Duodenal mucosa (tissue), 2 donors: ENCODE measurements at regions not wholly inside any gene's neighbourhood (a gene's known extent, or its start where the extent isn't known, plus 50 kb on each side); places are given as distances from the start of the nearest gene placed in this dataset.

Experiments
- H3K27ac ChIP-seq: one replicate; pipeline ENCODE4 v1.7.0; 2013; ENCODE audit warnings: low read depth, low read length
- H3K27me3 ChIP-seq, 2 donors: one replicate each; pipeline ENCODE4 v1.7.0; 2013; ENCODE audit warnings: low read length in 2 of 2, control low read depth in 1 of 2; ENCODE audit not compliant: insufficient read depth in 2 of 2, control insufficient read depth in 1 of 2
- H3K36me3 ChIP-seq, 2 donors: one replicate each; pipeline ENCODE4 v1.7.0; 2013; ENCODE audit warnings: low read length in 2 of 2, control low read depth in 1 of 2; ENCODE audit not compliant: insufficient read depth in 2 of 2, control insufficient read depth in 1 of 2
- H3K4me1 ChIP-seq, 2 donors: one replicate each; pipeline ENCODE4 v1.7.0; 2013; ENCODE audit warnings: low read length in 2 of 2, control low read depth in 1 of 2; ENCODE audit not compliant: insufficient read depth in 2 of 2, control insufficient read depth in 1 of 2
- H3K4me3 ChIP-seq, 2 donors: one replicate each; pipeline ENCODE4 v1.7.0; 2013; ENCODE audit warnings: low read length in 2 of 2, low read depth in 1 of 2
- H3K9ac ChIP-seq, 2 donors: one replicate each; pipeline ENCODE4 v1.7.0; 2013; ENCODE audit warnings: low read length in 2 of 2, low read depth in 1 of 2
- H3K9me3 ChIP-seq, 2 donors: one replicate each; pipeline ENCODE4 v1.7.0; 2013; ENCODE audit warnings: low read length in 2 of 2, control low read depth in 1 of 2; ENCODE audit not compliant: control insufficient read depth in 1 of 2

GRCh38 chr6:5946701-5947100 lies 60.0 kb downstream of the NRN1 start:
- no peak overlapping the region for H3K27ac ChIP-seq
- no peaks in the 10 kb centered on the region for H3K27me3 ChIP-seq
- no peak overlapping the region for H3K4me3 ChIP-seq
- H3K9me3 ChIP-seq: peaks cover 0 to 8% of the 10 kb centered on the region in 2 donors
- H3K36me3 ChIP-seq: no peaks in the 10 kb centered on the region
- H3K4me1 ChIP-seq: no peaks in the 10 kb centered on the region
- no peak overlapping the region for H3K9ac ChIP-seq

- Histone ChIP-seq H3K9me3 (peaks cover 0 to 8% of the 10 kb centered on the region in 2 donors), H3K27ac (no peak overlapping the region), H3K9ac (no peak overlapping the region), H3K4me1 (no peaks in the 10 kb centered on the region), H3K27me3 (no peaks in the 10 kb centered on the region), H3K4me3 (no peak overlapping the region), H3K36me3 (no peaks in the 10 kb centered on the region)
Observed at GRCh38 chr6:5946181-5946580, 60.5 kb downstream of the NRN1 start.

- Histone ChIP-seq H3K27ac (no peak overlapping the region), H3K36me3 (no peaks in the 10 kb centered on the region), H3K4me1 (no peaks in the 10 kb centered on the region), H3K4me3 (no peak overlapping the region), H3K9ac (no peak overlapping the region), H3K27me3 (no peaks in the 10 kb centered on the region), H3K9me3 (peaks cover 0 to 8% of the 10 kb centered on the region in 2 donors)
Observed at GRCh38 chr6:5943591-5943990, 63.1 kb downstream of the NRN1 start.

- Histone ChIP-seq H3K9ac (no peak overlapping the region), H3K27ac (no peak overlapping the region), H3K9me3 (peaks cover 0 to 8% of the 10 kb centered on the region in 2 donors), H3K36me3 (no peaks in the 10 kb centered on the region), H3K4me3 (no peak overlapping the region), H3K27me3 (no peaks in the 10 kb centered on the region), H3K4me1 (no peaks in the 10 kb centered on the region)
Observed at GRCh38 chr6:5942591-5942990, 64.1 kb downstream of the NRN1 start.

- Histone ChIP-seq H3K4me1 (no peaks in the 10 kb centered on the region), H3K36me3 (no peaks in the 10 kb centered on the region), H3K9ac (no peak overlapping the region), H3K9me3 (peaks cover 0 to 8% of the 10 kb centered on the region in 2 donors), H3K27ac (no peak overlapping the region), H3K27me3 (no peaks in the 10 kb centered on the region), H3K4me3 (no peak overlapping the region)
Observed at GRCh38 chr6:5941188-5941587, 65.5 kb downstream of the NRN1 start.

GRCh38 chr6:5938934-5939333 lies 67.8 kb downstream of the NRN1 start:
- H3K9ac ChIP-seq: no peak overlapping the region
- no peak overlapping the region for H3K27ac ChIP-seq
- no peaks in the 10 kb centered on the region for H3K4me1 ChIP-seq
- no peaks in the 10 kb centered on the region for H3K27me3 ChIP-seq
- H3K9me3 ChIP-seq: peaks cover 0 to 8% of the 10 kb centered on the region in 2 donors
- H3K36me3 ChIP-seq: no peaks in the 10 kb centered on the region
- H3K4me3 ChIP-seq: no peak overlapping the region

GRCh38 chr6:5937936-5938706 lies 68.6 kb downstream of the NRN1 start:
- Histone ChIP-seq H3K27me3 (peaks cover 0 to under 1% of the 10 kb centered on the region in 2 donors), H3K9me3 (peaks cover 0 to 2% of the 10 kb centered on the region in 2 donors), H3K9ac (no peak overlapping the region), H3K4me3 (no peak overlapping the region), H3K36me3 (no peaks in the 10 kb centered on the region), H3K4me1 (no peaks in the 10 kb centered on the region), H3K27ac (no peak overlapping the region)

- no peak overlapping the region for H3K4me3 ChIP-seq
- H3K27ac ChIP-seq: no peak overlapping the region
- H3K9me3 ChIP-seq: no peaks in the 10 kb centered on the region
- peaks cover 0 to 6% of the 10 kb centered on the region in 2 donors for H3K27me3 ChIP-seq
- no peaks in the 10 kb centered on the region for H3K36me3 ChIP-seq
- no peak overlapping the region for H3K9ac ChIP-seq
- no peaks in the 10 kb centered on the region for H3K4me1 ChIP-seq
Observed at GRCh38 chr6:5937169-5937909, 69.4 kb downstream of the NRN1 start.

- Histone ChIP-seq H3K9me3 (no peaks in the 10 kb centered on the region), H3K9ac (no peak overlapping the region), H3K4me3 (no peak overlapping the region), H3K27ac (no peak overlapping the region), H3K4me1 (no peaks in the 10 kb centered on the region), H3K36me3 (no peaks in the 10 kb centered on the region), H3K27me3 (peaks cover 3 to 6% of the 10 kb centered on the region in 2 donors)
Observed at GRCh38 chr6:5936631-5937030, 70.1 kb downstream of the NRN1 start.

GRCh38 chr6:5936140-5936539 lies 70.6 kb downstream of the NRN1 start:
- no peaks in the 10 kb centered on the region for H3K4me1 ChIP-seq
- H3K9ac ChIP-seq: no peak overlapping the region
- H3K4me3 ChIP-seq: no peak overlapping the region
- no peak overlapping the region for H3K27ac ChIP-seq
- peaks cover 4 to 6% of the 10 kb centered on the region in 2 donors for H3K27me3 ChIP-seq
- H3K9me3 ChIP-seq: no peaks in the 10 kb centered on the region
- no peaks in the 10 kb centered on the region for H3K36me3 ChIP-seq
